Adrenal gland (tissue), 9 donors: ENCODE measurements at regions not wholly inside any gene's neighbourhood (a gene's known extent, or its start where the extent isn't known, plus 50 kb on each side); places are given as distances from the start of the nearest gene placed in this dataset.
A peak's percentile ranks its signal among the peaks of the same experiment; 100 is the strongest.

ENCODE experiments used
- DNase-seq, 7 donors: peaks; one replicate each; pipeline ENCODE4 v3.0.0-alpha.2; 2019 to 2020
- H3K27ac ChIP-seq, 5 donors: fragments of 200-600 bp; sonication (generic) in 4 of 5; 1 replicate in 3 of 5; 2 replicates in 2 of 5; pipeline versions ENCODE4 v1.5.1 to v1.8.0; 2016 to 2020; ENCODE audit warnings: mild to moderate bottlenecking in 1 of 5
- H3K27me3 ChIP-seq: fragments of 200-600 bp; 2 replicates; pipeline ENCODE4 v1.8.0; 2021
- H3K36me3 ChIP-seq, 2 donors: fragments of 200-600 bp; replicated peaks in 1 of 2; 1 replicate in 1 of 2; 2 replicates in 1 of 2; pipeline versions ENCODE4 v1.5.1 to v1.8.0; 2018 to 2022
- H3K4me1 ChIP-seq, 2 donors: fragments of 200-600 bp; replicated peaks in 1 of 2; 1 replicate in 1 of 2; 2 replicates in 1 of 2; pipeline versions ENCODE4 v1.5.1 to v1.8.0; 2018 to 2021
- H3K4me3 ChIP-seq, 4 donors: fragments of 200-600 bp; sonication (generic) in 3 of 4; one replicate each; pipeline ENCODE4 v1.5.1; 2016 to 2018
- H3K9me3 ChIP-seq, 3 donors: fragments of 200-600 bp; sonication (generic) in 1 of 3; replicated peaks in 1 of 3; 1 replicate in 2 of 3; 2 replicates in 1 of 3; pipeline versions ENCODE4 v1.5.1 to v1.8.0; 2016 to 2021
- POLR2A ChIP-seq, 2 donors: fragments of 450-650 bp; IDR thresholded peaks; one replicate each; pipeline ENCODE4 v1.6.1; 2017; ENCODE audit warnings: antibody characterized with exemption in 2 of 2, mild to moderate bottlenecking in 2 of 2, moderate library complexity in 1 of 2
- WGBS, 4 donors: extraction: QIAGEN DNeasy Blood & Tissue Kit in 2 of 4; methylation state at CpG; one replicate each; pipeline versions ENCODE4 v1.1.5 to v1.1.7; 2013 to 2017; 5-methylcytosine and 5-hydroxymethylcytosine counted together
- intact Hi-C, 2 donors: fragments of 100-400 bp; cut with DNase I; formaldehyde crosslinking; loops; one replicate each; pipeline versions ENCODE4 v1.14.1 to v1.15.0; 2022 to 2023
- TF ChIP-seq, protein P1 (sequence below), 6 experiments: fragments of 450-650 bp in 4 of 6; fragments of 200-600 bp in 2 of 6; sonication (generic) in 1 of 6; IDR thresholded peaks; 1 replicate in 5 of 6; 2 replicates in 1 of 6; pipeline versions ENCODE4 v1.5.1 to v1.8.0; 2016 to 2021; ENCODE audit warnings: antibody characterized with exemption in 6 of 6, mild to moderate bottlenecking in 2 of 6, moderate library complexity in 1 of 6
- donor health status: healthy with polysubstance abuse.
- donor health status: Bipolar disorder and iron deficiency.
- donor health status: DM: yes; HTN: yes; CAD: no.
- donor health status: DM: no; HTN: no; CAD: no.
- donor health status: DM: no; HTN: no; CAD: no.

DNA sequence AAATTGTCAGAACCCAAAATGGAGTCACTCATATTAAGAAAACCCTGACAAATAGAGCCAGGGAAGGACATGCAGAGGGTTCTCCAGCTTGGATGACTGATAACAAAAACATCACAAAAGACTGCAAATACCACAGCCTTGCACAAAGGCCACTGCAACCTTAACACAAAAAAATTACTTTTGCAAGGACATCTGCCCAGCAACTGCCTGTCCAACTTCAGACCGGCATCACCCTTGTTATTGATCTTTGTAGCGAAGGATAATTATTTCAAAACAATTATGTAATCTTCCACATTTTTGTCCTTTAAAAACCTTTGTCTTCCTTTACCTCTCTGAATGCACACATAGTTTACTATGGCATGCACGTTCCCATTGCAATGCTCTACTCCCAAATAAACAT is 100.6 kb upstream of the TBX3 start:
- H3K9me3 ChIP-seq = no peaks in the 10 kb centered on the region
- 26 to 39% (median 35%) methylated on average over 3 of the region's 3 CpGs for whole genome bisulfite sequencing, 4 donors
- peaks cover 10 to 14% of the 10 kb centered on the region in 2 donors for H3K4me1 ChIP-seq
- no peaks in the 10 kb centered on the region for H3K36me3 ChIP-seq
- peak in 4 of 7 donors; percentile 42 to 62 (median 50) for DNase-seq
- no peak overlapping the region for H3K4me3 ChIP-seq
- intact Hi-C loops = no loop called here
- TF ChIP-seq POLR2A (IDR thresholded peaks at IDR 0.05) = no peak
- TF ChIP-seq, protein P1, sequence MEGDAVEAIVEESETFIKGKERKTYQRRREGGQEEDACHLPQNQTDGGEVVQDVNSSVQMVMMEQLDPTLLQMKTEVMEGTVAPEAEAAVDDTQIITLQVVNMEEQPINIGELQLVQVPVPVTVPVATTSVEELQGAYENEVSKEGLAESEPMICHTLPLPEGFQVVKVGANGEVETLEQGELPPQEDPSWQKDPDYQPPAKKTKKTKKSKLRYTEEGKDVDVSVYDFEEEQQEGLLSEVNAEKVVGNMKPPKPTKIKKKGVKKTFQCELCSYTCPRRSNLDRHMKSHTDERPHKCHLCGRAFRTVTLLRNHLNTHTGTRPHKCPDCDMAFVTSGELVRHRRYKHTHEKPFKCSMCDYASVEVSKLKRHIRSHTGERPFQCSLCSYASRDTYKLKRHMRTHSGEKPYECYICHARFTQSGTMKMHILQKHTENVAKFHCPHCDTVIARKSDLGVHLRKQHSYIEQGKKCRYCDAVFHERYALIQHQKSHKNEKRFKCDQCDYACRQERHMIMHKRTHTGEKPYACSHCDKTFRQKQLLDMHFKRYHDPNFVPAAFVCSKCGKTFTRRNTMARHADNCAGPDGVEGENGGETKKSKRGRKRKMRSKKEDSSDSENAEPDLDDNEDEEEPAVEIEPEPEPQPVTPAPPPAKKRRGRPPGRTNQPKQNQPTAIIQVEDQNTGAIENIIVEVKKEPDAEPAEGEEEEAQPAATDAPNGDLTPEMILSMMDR (IDR thresholded peaks at IDR 0.05) = no peak
- H3K27ac ChIP-seq = peak overlapping the region; percentile 38 to 75 (median 62)
- H3K27me3 ChIP-seq = no peaks in the 10 kb centered on the region

GRCh38 chr12:114783089-114783618 is 99.2 kb upstream of the TBX3 start:
- Histone ChIP-seq H3K9me3 (no peaks in the 10 kb centered on the region), H3K27ac (peak overlapping the region in 4 of 5 donors; percentile 39 to 70 (median 62)), H3K27me3 (no peaks in the 10 kb centered on the region), H3K36me3 (no peaks in the 10 kb centered on the region), H3K4me1 (peaks cover 10 to 20% of the 10 kb centered on the region in 2 donors), H3K4me3 (no peak overlapping the region)
- 50 to 62% (median 55%) methylated on average over 8 of the region's 8 CpGs for WGBS, 4 donors
- intact Hi-C loops = no loop called here
- DNase-seq = no peak
- no peak for TF ChIP-seq POLR2A (IDR thresholded peaks at IDR 0.05)
- TF ChIP-seq, protein P1 (IDR thresholded peaks at IDR 0.05) = no peak

- Histone ChIP-seq H3K9me3 (no peaks in the 10 kb centered on the region), H3K27ac (no peak overlapping the region), H3K36me3 (no peaks in the 10 kb centered on the region), H3K4me1 (peaks cover 10 to 20% of the 10 kb centered on the region in 2 donors), H3K4me3 (no peak overlapping the region), H3K27me3 (no peaks in the 10 kb centered on the region)
- DNase-seq = no peak
- intact Hi-C loops = no loop called here
- 58 to 66% (median 62%) methylated on average over 5 of the region's 5 CpGs for WGBS, 4 donors
- no peak for TF ChIP-seq POLR2A (IDR thresholded peaks at IDR 0.05)
- TF ChIP-seq, protein P1 (IDR thresholded peaks at IDR 0.05) = no peak
Observed at GRCh38 chr12:114780746-114781399, 96.9 kb upstream of the TBX3 start.

- TF ChIP-seq, protein P1 (IDR thresholded peaks at IDR 0.05) = no peak
- no peak for TF ChIP-seq POLR2A (IDR thresholded peaks at IDR 0.05)
- H3K27ac ChIP-seq = peak overlapping the region in 1 of 5 donors; percentile 53
- no peaks in the 10 kb centered on the region for H3K36me3 ChIP-seq
- no peak for DNase-seq
- H3K27me3 ChIP-seq = no peaks in the 10 kb centered on the region
- H3K4me1 ChIP-seq = peaks cover 13 to 21% of the 10 kb centered on the region in 2 donors
- H3K9me3 ChIP-seq = no peaks in the 10 kb centered on the region
- H3K4me3 ChIP-seq = no peak overlapping the region
- intact Hi-C loops = loop anchor here in 1 of 2 donors (10.0 kb wide), 1 partner anchor 95 kb away; the partner anchor contains the start of gene TBX3
Observed at GRCh38 chr12:114779647-114780046, 95.7 kb upstream of the TBX3 start.
